Muscle of arm (tissue), 1 donor: ENCODE measurements at regions not wholly inside any gene's neighbourhood (a gene's known extent, or its start where the extent isn't known, plus 50 kb on each side); places are given as distances from the start of the nearest gene placed in this dataset.
"Not testable (repeated sequence)": the region's sequence is repeated elsewhere in the genome, so short reads cannot be mapped to it uniquely, and the experiment has no call there.

Source experiments
- DNase-seq: peaks from one replicate; pipeline ENCODE4 v3.0.0-alpha.2; 2013

DNA sequence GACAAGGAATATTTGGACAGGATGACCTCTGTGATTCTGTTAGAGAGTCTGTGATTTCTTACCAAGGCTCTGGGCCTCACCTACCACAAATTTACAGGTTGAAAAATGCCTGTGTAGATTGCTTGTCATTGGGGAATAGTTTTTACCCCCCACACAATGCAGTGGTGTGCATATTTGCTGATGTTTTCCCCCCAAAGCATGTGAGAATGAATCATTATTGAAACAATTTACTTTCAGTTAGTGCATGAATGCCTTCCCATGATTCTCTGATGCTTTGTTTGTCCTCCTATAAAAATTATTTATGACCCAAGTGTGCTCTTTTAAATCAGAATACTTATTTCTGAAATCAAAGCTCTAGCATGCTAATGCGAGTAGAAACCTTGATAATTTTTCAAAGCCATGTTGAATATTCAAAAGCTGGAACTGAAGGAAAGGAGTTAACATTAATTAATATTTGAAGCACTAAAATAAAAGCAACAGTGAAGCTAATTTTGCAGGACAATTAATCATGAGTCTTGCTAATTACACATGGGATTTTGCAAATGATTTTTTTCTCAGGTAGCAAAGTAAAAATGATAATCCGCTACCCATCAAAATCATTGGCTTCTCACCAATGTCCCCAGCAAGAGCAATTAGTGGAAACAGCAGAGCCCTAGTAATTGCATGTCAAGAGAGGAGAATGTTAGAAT is 361.2 kb upstream of the HNRNPA3 start:
- no peak for DNase-seq

DNA sequence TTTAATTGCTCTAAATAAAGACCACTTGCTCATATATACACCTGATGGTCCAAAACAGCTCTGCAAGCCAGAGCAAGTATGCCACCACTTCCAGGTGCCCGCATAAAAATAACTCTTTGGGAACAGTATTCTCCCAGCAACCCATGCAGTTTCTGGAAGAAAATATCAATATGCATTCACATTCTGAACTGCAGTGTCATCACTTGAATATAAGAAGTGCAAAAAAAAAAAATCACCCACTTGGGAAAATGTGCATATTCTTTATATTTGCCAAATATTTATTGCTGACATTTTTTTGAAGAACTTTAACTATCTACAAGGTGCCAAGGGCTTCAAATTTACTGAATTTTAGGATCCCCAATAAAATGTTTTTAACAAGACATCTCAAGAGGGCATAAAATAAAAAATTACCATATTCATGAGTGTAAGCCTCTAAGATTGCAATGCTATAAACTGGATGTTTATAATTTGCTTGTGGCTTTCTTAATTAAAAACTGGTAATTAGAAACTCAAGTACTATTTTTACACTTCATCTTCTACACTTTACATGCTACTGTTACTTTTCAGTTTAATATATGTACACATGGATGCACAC is 360.6 kb upstream of the HNRNPA3 start:
- DNase-seq, result no peak

DNA sequence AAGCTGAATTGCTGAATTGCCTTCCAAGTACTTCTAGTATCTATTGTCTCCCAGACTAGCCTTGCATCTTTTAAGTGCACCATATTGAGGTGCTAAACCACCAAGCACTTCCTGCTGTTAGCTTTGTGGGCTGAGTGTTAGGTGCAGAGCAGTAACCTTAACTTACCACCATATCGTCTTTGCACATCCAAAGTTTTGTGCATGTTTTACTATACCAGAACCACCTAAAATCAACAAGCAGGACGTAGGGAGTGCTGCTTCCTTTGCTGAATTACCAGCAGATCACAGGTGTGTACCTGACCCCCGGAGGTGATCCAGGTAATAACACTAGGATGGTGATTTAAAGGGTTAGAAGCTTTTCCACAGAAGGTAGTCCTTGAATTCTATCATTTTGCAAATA is 359.9 kb upstream of the HNRNPA3 start:
- DNase-seq, result no peak

DNA sequence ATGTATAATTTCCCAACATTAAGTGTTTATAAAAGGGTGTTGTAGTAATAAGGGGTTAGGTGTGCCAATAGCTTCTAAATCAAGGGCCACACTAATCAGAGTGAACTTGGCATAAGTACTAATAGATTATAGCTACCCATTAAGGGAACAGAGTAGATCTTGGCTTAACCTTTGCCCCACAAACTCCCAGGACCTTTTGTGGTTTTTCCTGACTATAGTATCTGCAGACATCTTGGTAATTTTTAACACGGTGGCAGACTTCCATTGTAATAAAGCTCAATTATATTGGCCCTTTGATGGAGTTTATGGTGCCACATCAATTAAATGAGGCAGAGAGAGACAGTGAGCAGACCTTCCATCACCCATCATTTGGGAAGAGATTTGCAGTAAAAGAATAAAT is 358.5 kb upstream of the HNRNPA3 start:
- DNase-seq, result no peak

DNA sequence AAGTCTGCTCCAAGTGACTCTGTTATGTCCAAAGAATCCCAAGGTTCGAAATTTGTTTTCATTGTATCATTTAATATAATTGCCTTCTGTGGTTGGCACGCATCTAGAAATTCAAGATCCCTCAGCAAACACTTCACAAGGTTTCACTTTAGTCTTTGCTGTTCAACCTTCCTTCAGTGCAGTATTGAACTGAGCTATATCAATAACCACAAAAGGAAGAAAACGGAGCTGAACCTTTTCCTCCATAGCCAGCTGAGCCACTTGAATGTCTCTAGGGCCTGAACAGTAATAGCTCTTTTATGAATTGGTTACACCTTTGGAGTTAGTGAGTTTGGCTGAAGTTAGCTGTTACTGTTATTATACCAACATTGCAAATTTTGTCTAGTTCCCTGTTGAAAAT is 357.7 kb upstream of the HNRNPA3 start:
- DNase-seq, result no peak

DNA sequence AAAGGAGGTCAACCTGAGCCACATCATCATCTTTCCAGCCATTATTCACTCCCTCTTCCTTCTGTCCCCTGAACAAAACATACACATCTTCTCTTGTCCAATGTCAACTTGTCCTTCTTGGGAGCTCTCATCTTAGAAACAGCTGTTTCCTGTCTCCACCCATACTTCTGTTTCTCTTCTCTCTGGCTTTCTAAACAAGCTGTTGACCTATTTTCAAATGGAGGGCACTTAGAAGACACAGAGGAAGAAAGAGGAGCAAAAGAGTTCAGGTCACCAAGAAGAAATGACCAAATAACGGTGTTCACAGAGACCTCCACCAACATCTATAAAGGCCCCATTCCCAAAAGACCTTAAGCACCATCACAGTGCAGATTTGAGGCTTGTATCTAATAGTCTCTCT is 355.9 kb upstream of the HNRNPA3 start:
- DNase-seq, result no peak

DNA sequence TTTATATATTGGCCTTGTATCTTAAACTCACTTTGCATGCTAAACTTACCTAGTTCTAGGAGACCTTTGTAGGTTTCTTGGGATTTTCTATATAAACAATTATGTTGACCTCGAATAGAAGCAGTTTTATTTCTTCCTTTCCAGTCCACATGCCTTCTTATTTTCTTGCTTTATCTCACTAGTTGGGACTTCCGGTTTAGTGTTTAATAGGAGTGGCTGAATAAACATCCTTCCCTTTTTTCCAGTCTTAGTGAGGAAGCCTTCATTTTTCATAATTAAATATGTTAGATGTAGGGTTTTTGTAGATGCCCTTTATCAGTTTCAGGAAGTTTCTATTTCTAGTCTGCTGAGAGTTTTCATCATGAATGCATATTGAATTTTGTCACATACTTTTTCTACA is 347.3 kb upstream of the HNRNPA3 start:
- no peak for DNase-seq

DNA sequence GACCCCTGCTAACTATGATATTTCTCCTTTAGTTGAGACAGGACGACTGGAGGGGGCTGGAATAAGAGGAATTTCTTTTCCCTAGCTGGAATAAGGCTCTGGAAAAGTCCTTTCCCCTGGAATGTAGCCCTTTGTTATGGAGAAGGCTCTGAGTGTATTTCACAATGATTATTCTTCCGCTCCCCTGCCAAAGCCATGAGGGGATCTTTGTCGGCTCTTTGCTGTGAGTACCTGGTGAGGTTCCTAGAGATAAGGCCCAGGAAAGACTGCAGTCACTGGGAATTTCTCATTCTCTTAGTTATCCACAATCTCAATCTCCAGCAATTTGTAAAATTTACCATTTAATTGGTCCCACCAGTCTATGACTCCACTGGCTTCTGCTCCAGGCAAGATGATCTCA is 340.2 kb upstream of the HNRNPA3 start:
- DNase-seq, result no peak

DNA sequence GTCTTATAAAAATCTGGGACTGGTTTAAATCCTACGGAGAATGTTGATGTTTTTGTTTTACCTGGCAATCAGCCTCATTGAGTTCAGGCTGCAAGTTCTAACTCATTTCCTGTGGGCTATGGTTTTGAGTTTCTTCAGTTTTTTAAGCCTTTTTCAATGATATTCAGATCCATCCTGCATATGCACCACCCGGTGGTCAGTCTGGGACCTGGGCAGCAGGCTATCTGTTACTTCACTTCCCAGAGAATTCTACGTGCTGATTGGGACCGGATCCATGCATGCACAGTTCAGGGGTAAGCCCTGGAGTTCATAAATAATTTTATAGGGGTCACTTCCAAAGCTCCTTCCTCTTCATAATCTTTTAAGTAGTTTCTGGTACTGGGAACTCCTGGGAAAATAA is 339.2 kb upstream of the HNRNPA3 start:
- DNase-seq, result no peak

DNA sequence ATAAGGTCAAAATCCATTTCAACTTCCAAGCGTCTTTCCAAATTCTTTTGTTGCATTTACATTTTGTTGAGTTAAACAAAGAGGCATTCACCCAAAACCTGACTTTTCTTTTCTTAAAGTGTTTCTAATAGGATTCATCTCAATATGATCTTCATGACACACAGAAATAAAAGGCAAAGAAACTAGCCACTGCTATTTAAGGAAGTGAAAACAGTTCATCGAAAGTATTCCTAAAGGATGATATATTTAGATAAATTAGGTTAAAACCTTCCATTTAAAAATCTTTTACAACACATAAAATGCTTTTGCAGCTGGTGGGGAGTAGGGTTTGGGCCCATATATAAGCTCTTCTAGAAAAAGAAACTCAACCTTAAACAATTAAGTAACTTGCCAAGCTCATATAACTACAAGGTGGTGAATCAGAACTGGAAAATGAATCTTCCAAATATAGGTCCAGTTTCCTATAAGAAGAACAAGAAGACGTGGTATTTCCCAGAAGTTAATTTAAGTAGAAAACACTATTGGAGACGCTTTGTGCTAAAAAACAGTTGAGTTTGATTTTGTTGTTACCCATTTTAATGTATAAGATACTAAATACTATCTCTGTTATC is 336.0 kb upstream of the HNRNPA3 start:
- no peak for DNase-seq

DNA sequence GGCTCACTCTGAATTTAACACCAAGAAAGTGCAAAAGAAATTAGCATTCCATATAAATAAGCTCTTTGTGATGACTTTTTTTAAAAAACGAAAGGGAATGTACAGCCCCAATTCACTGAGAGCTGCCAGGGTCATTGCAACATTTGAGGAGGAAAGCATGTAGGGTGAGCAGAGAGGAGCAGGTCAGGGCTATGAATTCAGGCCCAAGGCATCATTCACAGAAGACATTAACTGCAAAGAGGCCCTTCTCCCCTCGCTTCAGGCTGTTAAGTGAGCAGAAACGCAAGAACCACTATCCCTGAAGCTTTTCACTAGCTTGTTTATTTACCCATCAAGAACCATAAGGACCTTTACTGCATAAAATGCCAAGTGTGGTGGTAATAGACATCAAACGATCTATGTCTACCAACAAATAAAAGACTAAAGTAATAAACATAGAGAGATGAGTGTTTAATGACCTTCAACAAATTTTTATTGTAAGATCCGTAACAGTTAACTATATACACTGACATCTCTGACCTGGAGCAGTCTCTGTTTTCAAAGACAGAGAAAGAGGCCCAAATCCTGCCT is 333.1 kb upstream of the HNRNPA3 start:
- no peak for DNase-seq

DNA sequence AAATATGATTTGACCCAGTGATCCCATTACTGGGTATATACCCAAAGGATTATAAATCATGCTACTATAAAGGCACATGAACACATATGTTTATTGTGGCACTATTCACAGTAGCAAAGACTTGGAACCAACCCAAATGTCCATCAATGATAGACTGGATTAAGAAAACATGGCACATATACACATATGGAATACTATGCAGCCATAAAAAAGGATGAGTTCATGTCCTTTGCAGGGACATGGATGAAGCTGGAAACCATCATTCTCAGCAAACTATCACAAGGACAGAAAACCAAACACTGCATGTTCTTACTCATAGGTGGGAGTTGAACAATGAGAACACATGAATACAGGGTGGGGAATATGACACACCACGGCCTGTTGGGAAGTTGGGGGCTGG is 330.5 kb upstream of the HNRNPA3 start:
- DNase-seq, result not testable (repeated sequence)

DNA sequence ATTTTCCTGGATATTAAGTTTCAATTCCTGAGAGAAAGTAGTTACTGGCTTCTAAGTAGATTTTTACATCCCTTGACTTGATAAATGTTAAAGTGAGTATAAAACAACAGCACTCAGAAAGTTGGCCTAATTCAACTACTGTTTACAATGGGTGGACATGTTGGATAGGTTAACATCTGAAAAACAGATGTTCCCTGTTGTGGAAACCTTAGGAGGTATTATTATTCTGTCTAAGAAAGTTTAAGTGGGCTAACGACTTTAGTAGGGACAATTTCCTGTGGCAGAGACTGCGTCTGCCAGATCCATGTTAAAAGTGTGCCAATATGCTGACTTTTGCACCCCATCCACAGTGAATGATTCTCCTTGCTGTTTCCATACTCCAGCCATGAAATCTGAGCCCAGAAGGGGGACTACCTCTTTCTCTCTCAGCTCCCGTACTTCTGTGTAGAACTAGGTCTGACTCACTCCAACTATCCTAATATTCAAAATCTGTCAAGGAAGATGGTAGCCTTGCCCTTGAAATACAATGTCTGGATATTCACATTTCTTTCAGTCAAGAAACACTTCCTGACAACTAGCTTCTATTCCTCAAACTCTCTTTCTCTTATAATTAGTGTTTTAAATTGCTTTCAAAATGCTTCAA is 327.5 kb upstream of the HNRNPA3 start:
- peak; percentile 6 for DNase-seq

DNA sequence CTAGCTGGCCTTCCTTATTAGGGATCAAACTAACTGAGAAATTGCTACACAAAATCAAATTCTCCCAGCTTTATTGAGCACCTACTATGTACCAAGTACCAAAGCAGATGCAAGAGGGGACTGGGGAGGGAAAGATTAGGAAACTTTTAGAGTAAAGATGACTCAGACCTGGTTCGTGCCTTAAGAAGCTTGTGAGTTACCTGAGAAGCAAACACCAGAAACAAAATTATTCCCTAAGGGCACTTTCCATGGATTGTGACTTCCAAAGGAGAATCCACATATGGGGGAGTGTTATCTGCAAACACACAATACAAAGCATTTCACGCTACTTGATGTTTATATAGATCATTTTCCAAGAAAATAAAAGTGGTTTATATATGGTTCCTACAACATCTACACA is 326.9 kb upstream of the HNRNPA3 start:
- DNase-seq, result no peak

DNA sequence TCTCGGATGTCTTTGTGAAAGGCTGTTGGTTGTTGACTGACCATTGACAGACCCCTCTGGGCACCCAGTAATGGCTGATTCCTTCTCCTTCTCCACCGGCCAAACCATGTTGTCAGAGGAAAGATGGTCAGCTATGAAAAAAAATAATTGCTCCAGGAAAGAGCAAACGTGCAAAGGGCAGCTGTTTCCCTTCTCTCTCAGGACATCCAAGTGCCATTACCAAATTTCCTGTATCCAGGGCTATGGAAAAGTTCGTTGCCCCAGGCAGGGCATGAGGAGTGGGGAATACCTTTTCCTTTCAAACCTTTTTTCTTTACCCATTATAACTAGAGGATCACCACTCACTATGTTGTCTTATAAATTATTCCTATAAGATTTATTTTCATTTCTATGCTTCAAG is 321.5 kb upstream of the HNRNPA3 start:
- no peak for DNase-seq

DNA sequence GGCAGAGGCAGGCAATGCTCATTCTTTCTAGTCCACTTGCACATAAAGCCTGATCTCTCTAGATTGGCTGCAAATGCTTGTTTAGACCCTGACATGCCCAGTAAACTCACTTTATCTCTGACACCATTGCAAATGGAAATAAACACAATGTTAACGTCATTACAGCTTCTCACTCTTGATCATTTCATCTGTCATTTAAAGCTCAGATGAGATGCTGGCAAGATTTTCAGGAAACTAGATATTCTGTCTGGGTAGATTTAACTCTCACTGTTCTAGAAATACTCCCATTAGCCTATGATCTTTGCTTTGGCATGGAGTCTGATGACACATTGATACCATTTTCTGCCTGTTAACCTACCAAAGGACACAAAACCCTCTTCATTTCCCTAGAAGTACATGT is 320.7 kb upstream of the HNRNPA3 start:
- DNase-seq, result no peak

DNA sequence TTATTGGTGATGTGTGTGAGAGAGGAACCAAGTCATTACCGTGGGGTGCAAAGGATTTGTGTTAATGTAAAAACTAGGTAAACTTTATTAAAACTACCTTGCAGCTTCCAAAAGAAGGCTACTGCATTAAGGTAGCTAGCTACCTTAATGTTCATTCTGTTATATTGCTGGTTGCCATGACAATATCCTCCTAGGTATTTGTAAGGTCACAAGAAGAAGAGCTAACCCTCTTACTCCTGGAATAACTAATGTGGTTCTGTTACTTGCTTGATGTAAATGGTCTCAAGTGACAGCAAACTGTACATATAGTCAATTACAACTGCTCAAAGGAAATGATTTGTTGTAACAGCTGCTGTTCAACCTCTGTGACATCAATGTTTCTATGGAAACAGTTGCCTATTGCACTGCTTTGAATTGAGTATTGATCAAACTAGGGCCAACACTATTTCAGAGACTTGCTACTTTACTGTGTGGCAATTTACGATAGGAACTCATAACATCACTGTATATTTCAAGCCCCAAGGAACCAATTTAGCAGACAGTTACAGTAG is 319.8 kb upstream of the HNRNPA3 start:
- DNase-seq, result no peak

DNA sequence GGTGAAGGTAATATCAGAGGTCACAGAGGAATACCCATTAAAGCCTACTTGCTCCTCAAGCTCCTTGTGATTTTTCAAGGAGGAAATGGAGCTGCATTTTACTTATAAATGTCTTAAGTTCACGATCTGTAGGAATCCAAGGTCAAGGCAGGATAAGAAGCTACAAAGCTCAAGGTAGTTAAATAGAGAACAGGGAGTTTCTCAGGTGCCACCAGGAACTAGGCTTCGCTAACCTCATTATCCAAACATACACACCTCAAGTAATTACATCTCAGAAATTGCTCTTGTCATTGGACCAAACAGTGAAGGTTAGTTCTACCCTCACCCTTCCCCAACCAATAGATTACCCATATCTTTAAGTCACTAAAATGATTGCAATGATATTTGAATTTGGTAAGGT is 317.4 kb upstream of the HNRNPA3 start:
- no peak for DNase-seq

DNA sequence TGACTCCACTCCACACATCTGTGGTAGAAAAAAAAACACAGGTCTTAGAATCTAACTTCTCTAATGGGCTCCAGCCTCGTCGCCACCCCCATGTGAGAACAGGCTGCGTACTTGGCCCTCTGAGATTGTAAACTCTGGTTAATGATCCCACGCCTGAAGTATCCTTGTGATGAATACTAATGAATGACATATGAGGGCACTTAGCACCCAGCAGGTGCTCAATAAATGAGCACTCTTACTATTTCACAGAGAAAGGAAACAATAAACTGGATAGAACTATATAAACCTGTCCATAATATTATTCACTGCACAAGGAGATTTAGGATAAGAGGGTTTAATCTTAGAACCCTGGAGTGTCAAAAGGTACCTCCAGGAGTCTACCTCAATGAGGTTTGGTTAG is 310.1 kb upstream of the HNRNPA3 start:
- no peak for DNase-seq

DNA sequence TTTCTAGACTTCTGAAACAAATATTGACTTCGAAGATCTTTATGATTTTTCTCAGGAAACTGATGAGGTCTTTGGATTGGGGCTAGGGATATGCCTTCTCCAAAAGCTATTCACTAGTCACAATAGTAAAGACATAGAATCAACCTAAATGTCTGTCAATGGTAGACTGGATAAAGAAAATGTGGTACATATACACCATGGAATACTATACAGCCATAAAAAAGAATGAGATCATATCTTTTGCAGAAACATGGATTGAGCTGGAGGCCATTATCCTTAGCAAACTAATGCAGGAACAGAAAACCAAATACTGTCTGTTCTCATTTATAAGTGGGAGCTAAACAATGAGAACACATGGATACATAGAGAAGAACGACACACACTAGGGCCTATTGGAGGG is 308.5 kb upstream of the HNRNPA3 start:
- not testable (repeated sequence) for DNase-seq

DNA sequence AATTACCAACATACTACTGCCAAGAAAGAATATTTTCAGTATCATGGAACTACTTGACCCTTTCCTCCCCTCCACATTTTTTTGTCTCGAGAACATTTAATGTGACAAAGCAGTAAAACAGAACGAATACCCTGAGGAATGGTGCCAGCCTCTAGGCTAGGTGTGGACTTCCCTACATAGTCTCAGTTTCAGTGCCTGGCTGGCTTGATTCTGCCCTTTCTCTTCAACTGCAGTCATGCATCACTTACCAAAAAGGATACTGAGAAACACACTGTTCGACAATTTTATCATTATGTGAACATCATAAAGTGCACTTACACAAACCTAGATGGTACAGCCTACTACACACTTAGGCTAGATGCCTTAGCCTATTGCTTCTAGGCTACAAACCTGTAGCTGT is 305.3 kb upstream of the HNRNPA3 start:
- DNase-seq, result no peak

DNA sequence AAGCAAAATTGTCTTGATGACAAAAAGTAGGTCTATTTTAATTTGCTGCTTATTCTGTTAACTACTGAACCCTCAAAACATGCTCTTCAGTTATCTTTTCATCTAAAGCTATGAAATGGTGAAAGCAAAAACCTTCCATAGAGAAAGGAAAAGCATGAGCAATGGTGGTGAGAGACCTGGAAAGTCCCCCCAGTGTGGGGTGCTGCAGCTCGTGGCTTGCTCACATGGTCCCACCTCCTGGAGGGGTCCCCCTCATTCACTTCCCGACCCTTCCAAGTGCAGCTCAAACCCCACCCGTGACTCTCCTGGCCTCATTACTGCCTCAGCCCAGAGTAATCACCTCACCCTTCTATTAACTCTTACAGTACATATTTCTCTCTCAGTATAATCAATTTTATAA is 301.8 kb upstream of the HNRNPA3 start:
- DNase-seq, result no peak

DNA sequence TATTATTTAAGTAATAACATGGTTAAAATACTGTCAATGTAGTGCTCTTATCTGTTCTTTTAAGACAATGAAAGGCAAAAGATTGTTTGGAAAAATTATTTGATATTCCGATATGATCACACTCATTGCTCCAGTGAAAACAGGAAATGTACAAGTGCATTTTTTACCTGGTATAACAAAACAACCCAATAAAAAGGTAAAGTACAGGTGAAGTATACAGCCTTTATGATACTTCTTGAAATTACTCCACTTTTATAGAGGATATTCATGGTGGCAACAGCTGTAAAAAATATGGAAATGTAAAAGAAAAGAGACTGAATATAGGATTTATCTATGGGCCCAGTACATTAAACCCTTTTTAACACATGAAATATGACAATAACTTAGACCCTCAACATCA is 298.6 kb upstream of the HNRNPA3 start:
- DNase-seq, result no peak
